Endothelial cell of umbilical vein (primary cell): ENCODE measurements at regions not wholly inside any gene's neighbourhood (a gene's known extent, or its start where the extent isn't known, plus 50 kb on each side); places are given as distances from the start of the nearest gene placed in this dataset.

Experiments used
- BruUV-seq: library from RNA; stranded (reverse); fragments of 400-500 nt; replicated peaks from 2 replicates; lab custom pipeline; 2021; lab: Mats Ljungman, UMichigan
- CTCF ChIA-PET: fragments of 300-600, 350-600 bp; sonication (Branson Sonifier 250); formaldehyde crosslinking; loops from one replicate; lab custom pipeline; 2021; ENCODE audit warnings: antibody characterized with exemption, inconsistent platforms; lab: Charles Lee
- POLR2A ChIA-PET: fragments of 300-600, 350-600 bp; sonication (Branson Sonifier 250); formaldehyde crosslinking; loops from one replicate; lab custom pipeline; 2021; ENCODE audit warnings: antibody characterized with exemption, inconsistent platforms; lab: Charles Lee
- DNase-seq: peaks from one replicate; pipeline ENCODE4 v3.0.0-alpha.2; 2011; ENCODE audit warnings: low read depth, low spot score
- FAIRE-seq: peaks from 2 replicates; lab custom pipeline; 2011; peaks lifted over from hg19 to GRCh38; lab: Jason Lieb, UNC
- H2AFZ ChIP-seq: 2 replicates; pipeline ENCODE4 v1.6.0; 2012; ENCODE audit warnings: low read depth, low read length, control low read depth, inconsistent platforms
- H3K27ac ChIP-seq: 2 replicates; pipeline ENCODE4 v1.5.1; 2011; ENCODE audit warnings: low read depth, mild to moderate bottlenecking, control low read depth, low read length, moderate library complexity; ENCODE audit not compliant: insufficient read depth
- H3K27me3 ChIP-seq, 2 experiments: 2 replicates each; pipeline versions ENCODE4 v1.6.0 to v1.6.1; 2011; ENCODE audit warnings: low read length in 2 of 2, mixed read lengths in 1 of 2; ENCODE audit not compliant: control insufficient read depth in 2 of 2, insufficient read depth in 2 of 2
- H3K36me3 ChIP-seq, 2 experiments: 2 replicates in 1 of 2; 3 replicates in 1 of 2; pipeline ENCODE4 v1.5.1; 2011; ENCODE audit warnings: low read length in 2 of 2, mild to moderate bottlenecking in 1 of 2, moderate library complexity in 1 of 2; ENCODE audit not compliant: control insufficient read depth in 2 of 2, insufficient read depth in 2 of 2; ENCODE audit errors: extremely low read depth in 1 of 2
- H3K4me1 ChIP-seq: 3 replicates; pipeline ENCODE4 v1.5.1; 2011; ENCODE audit warnings: mild to moderate bottlenecking, low read length; ENCODE audit not compliant: control insufficient read depth, insufficient read depth; ENCODE audit errors: extremely low read depth
- H3K4me2 ChIP-seq: 2 replicates; pipeline ENCODE4 v1.6.1; 2011; ENCODE audit warnings: low read length, control low read depth, mixed read lengths; ENCODE audit not compliant: insufficient read depth
- H3K4me3 ChIP-seq, 3 experiments: fragments of 200-600 bp in 1 of 3; sonication (generic), shearing (Covaris generic) in 1 of 3; replicated peaks in 1 of 3; 2 replicates each; pipeline ENCODE4 v1.5.1; 2011 to 2016; ENCODE audit warnings: control low read depth in 3 of 3, low read length in 3 of 3, mild to moderate bottlenecking in 2 of 3, inconsistent platforms in 1 of 3, low read depth in 1 of 3, moderate library complexity in 1 of 3; ENCODE audit not compliant: insufficient read depth in 1 of 3
- H3K79me2 ChIP-seq: 2 replicates; pipeline ENCODE4 v1.6.0; 2012; ENCODE audit warnings: low read length, inconsistent platforms; ENCODE audit not compliant: control insufficient read depth, insufficient read depth
- H3K9ac ChIP-seq: replicated peaks from 2 replicates; pipeline ENCODE3; 2011; ENCODE audit warnings: low read length, control low read depth; ENCODE audit not compliant: insufficient read depth; ENCODE audit errors: extremely low read depth
- H3K9me1 ChIP-seq: replicated peaks from 3 replicates; pipeline ENCODE4 v1.6.0; 2011; ENCODE audit warnings: mild to moderate bottlenecking, low read length; ENCODE audit not compliant: control insufficient read depth, insufficient read depth; ENCODE audit errors: extremely low read depth
- H3K9me3 ChIP-seq: replicated peaks from 2 replicates; pipeline ENCODE4 v1.5.1; 2012; ENCODE audit warnings: low read length, inconsistent platforms; ENCODE audit not compliant: control insufficient read depth, insufficient read depth
- H4K20me1 ChIP-seq: replicated peaks from 2 replicates; pipeline ENCODE3; 2011; ENCODE audit warnings: mild to moderate bottlenecking, low read length; ENCODE audit not compliant: control insufficient read depth, insufficient read depth; ENCODE audit errors: extremely low read depth
- CTCF ChIP-seq, 2 donors: IDR thresholded peaks; 1 replicate in 1 of 2; 2 replicates in 1 of 2; pipeline ENCODE4 v1.5.1; 2011; ENCODE audit warnings: low read length in 2 of 2, mild to moderate bottlenecking in 2 of 2, moderate library complexity in 2 of 2, control low read depth in 1 of 2, inconsistent platforms in 1 of 2, low read depth in 1 of 2; ENCODE audit not compliant: insufficient read depth in 1 of 2; ENCODE audit errors: extremely low read depth in 1 of 2
- EZH2 ChIP-seq: IDR thresholded peaks from 2 replicates; pipeline ENCODE4 v1.6.1; 2012; ENCODE audit warnings: borderline replicate concordance, low read depth, mild to moderate bottlenecking, moderate library complexity, low read length, inconsistent platforms; ENCODE audit not compliant: severe bottlenecking
- FOS ChIP-seq: IDR thresholded peaks from 2 replicates; pipeline ENCODE4 v1.6.1; 2011; ENCODE audit warnings: mild to moderate bottlenecking, low read length, moderate library complexity, borderline replicate concordance; ENCODE audit not compliant: insufficient read depth
- GATA2 ChIP-seq: IDR thresholded peaks from 2 replicates; pipeline ENCODE4 v1.7.0; 2011; ENCODE audit warnings: low read depth, mild to moderate bottlenecking, moderate library complexity, mixed read lengths, low read length; ENCODE audit not compliant: insufficient read length, insufficient read depth
- JUN ChIP-seq: IDR thresholded peaks from 2 replicates; pipeline ENCODE4 v1.6.1; 2011; ENCODE audit warnings: borderline replicate concordance, low read depth; ENCODE audit not compliant: insufficient read length, insufficient read depth
- MAX ChIP-seq: IDR thresholded peaks from 2 replicates; pipeline ENCODE4 v1.6.1; 2011; ENCODE audit not compliant: insufficient read depth, insufficient read length
- MYC ChIP-seq: IDR thresholded peaks from one replicate; pipeline ENCODE4 v1.6.1; 2011; ENCODE audit warnings: mild to moderate bottlenecking, low read depth, low read length
- POLR2A ChIP-seq: IDR thresholded peaks from 2 replicates; pipeline ENCODE4 v1.6.1; 2012; ENCODE audit warnings: low read depth, mild to moderate bottlenecking, control low read depth, low read length
- POLR2AphosphoS5 ChIP-seq: IDR thresholded peaks from 2 replicates; pipeline ENCODE4 v1.6.1; 2012; ENCODE audit warnings: low read depth, mild to moderate bottlenecking, control low read depth, low read length, moderate library complexity; ENCODE audit not compliant: insufficient read depth
- dilution Hi-C: fragments of 300-500 bp; cut with MboI; formaldehyde crosslinking; loops from one replicate; pipeline ENCODE4 v1.15.0; 2019; ENCODE audit warnings: low sequenced_read_pairs; ENCODE audit not compliant: extremely low pct_ligation_motif_present
- intact Hi-C: fragments of 100-400 bp; cut with micrococcal nuclease; formaldehyde crosslinking; loops from one replicate; pipeline ENCODE4 v1.10.0; 2022

DNA sequence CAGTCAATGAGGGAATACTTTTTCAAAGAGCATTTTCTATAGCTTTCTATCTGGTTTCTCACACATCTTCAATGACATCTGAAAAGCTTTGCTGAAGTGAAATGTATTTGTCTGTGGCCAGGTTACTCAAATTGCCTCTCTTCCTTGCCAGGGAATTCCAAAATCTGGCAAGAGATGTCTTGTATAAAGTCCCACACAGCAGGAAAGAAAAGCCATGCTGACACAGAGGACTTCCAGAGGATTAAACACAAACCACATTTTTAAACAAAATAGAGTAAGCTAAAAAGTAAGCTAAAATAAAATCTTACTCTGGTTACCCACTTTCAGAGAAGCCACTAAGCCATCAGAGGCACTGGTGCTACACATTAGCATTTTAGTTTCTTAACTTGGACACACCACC, 93.1 kb upstream of the BCAR3 start:
- intact Hi-C loops = no loop called here
- no peak for DNase-seq
- no TSS peak for BruUV-seq

More for the DNA sequence above, 93.1 kb upstream of the BCAR3 start:
- POLR2A ChIA-PET = no interaction called here
- H3K36me3 ChIP-seq = no peaks in the 10 kb centered on the region
- CTCF ChIA-PET = interaction anchor here (0.6 to 1.0 kb wide), 2 partner anchors 23 to 1885 kb away, joined by 3 to 4 read pairs; no protein-coding TSS in a partner anchor
- H3K4me3 ChIP-seq = no peak overlapping the region
- no peaks in the 10 kb centered on the region for H3K9me3 ChIP-seq
- TF ChIP-seq POLR2AphosphoS5 = no peak
- no peak for TF ChIP-seq EZH2
- TF ChIP-seq GATA2 = no peak
- no peak for TF ChIP-seq MAX
- TF ChIP-seq FOS = no peak
- no peak for TF ChIP-seq POLR2A
- TF ChIP-seq MYC = no peak
- no peak for TF ChIP-seq CTCF (IDR thresholded peaks at IDR 0.05; ENCODE audit: extremely low read depth in 1 of 2, insufficient read depth in 1 of 2, low read depth in 1 of 2, low read length in 2 of 2)
- TF ChIP-seq JUN = no peak
- H3K27me3 ChIP-seq = no peaks in the 10 kb centered on the region
- H4K20me1 ChIP-seq = no peaks in the 10 kb centered on the region
- H3K4me1 ChIP-seq = peaks cover 8% of the 10 kb centered on the region
- no peak overlapping the region for H3K27ac ChIP-seq
- no peak for FAIRE-seq
- no peaks in the 10 kb centered on the region for H3K79me2 ChIP-seq
- H2AFZ ChIP-seq = no peak overlapping the region
- dilution Hi-C loops = no loop called here
- H3K4me2 ChIP-seq = no peak overlapping the region
- H3K9ac ChIP-seq = no peak overlapping the region
- no peaks in the 10 kb centered on the region for H3K9me1 ChIP-seq
